DMS114 treated with DMSO at 0.1 percent for 48 hours (cell line): ENCODE measurements at regions not wholly inside any gene's neighbourhood (a gene's known extent, or its start where the extent isn't known, plus 50 kb on each side); places are given as distances from the start of the nearest gene placed in this dataset.

ENCODE experiments used
- DNase-seq: peaks from one replicate; lab custom pipeline; 2025; ENCODE audit not compliant: unreplicated experiment; lab: John Stamatoyannopoulos, UW

DNA sequence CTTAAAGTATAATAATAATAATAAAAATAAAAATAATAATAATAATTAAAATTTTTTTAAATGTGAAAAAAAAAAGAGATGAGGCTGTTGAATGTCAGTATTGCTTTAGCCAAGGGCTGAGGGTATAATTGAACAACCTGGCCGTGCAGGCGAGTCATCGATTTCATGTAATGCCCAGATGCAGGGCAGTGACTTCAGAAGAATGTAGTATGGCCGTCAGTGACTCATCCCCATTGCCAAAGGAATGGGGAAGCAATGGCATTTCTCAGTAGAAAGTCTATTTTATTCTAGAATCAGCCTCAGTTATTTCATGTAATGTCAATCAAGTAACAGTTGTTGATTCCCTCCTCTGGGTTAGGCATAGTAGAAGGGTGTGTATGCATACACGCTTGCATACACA lies 516.4 kb downstream of the GLRX3 start:
- DNase-seq: no peak

DNA sequence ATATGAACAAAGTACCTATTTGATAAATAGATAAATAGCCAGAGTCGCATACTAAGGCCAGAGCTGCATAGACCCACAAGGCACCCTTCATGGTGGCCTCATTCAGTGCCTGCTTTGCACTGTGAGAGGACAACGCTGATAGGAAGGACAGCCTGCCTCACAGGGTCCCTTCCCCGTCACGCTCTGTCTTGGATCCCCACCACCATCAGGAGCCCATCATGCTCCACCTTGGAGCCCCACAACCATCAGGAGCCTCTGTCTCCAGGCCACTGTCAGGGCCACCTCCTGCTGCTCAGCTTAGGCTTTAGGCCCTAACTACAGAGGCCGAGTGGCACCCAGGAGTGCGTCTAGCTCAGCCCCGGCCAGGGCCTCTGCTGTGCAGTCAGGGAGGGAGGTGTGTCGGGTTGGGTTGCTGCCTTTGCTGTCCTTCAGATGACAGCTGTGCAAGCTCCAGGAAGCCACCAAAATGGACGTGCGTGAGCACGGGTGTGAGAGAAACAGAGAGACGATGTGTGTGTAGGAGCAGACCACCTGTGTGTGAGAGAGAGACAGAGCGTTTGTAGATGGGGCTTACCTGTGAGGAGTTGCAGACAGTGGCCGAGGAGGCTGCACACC lies 516.9 kb downstream of the GLRX3 start:
- DNase-seq: no peak

DNA sequence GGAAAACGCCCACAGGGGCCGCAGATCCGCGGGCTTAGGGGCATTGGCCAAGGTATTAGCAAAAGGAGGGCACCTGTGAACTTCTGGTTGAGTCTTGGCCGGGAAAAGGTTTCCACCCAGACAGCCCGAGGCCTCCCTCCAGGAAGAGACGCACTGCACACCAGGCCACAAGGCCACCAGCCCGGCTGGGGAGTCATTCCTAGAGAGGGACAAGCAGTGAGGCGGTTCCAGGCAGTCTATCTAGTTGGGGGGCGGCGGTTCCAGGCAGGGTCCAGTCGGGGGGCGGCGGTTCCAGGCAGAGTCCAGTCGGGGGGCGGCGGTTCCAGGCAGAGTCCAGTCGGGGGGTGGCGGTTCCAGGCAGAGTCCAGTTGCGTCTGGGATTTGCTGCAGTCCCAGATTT lies 518.5 kb downstream of the GLRX3 start:
- DNase-seq: no peak

DNA sequence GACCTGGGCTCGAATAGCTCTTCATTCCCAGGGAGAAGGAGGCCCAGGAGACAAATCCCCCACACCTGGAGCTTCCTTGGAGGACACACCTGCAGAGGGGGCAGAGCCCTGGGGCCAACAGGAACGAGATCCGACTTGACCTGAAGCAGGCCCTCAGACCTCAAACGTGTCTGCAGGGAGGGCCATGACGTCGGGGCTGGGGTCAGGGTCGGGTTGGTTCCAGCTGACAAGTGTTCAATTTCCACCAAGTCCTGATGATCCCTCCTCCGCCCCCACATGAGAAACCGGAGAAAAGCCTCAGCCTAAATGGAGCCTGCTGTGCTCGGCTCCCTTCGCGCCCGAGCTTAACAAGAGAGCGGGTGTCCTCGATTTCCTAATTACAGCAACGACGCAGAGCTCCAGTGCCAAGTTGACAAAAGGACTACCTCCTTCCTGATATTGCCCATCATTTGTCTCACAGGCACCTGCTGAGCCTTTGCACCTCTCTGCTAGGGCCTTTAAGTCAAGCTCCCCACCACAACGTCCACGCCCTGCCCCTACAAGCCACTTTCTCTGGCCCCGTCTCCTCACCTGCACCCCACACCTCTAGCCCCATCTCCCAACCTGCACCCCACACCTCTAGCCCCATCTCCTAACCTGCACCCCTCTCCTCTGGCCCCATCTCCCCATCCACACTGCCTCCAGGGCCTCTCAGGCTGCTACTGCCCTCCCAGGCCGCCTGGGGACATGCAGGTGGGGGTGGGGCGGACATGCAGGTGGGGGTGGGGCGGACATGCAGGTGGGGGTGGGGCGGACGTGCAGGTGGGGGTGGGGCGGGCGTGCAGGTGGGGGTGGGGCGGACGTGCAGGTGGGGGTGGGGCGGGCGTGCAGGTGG lies 519.4 kb downstream of the GLRX3 start:
- DNase-seq: no peak

DNA sequence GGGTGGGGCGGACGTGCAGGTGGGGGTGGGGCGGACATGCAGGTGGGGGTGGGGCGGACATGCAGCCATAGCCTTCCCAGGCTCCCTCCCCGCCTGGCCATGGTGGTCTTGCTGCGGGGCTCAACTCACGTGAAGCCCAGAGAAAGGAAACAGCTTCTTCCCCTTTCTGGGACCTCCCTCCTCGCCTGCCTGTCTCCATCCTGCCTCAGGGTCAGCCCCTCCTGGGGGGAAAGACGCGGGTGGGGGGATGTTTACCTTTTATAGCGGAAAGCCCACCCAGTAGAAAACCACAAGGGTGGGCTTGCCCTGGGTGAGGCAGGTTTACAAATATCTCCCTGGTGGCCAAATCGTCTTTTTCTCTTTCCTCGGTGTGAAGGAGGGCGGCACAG lies 520.0 kb downstream of the GLRX3 start:
- DNase-seq: no peak

DNA sequence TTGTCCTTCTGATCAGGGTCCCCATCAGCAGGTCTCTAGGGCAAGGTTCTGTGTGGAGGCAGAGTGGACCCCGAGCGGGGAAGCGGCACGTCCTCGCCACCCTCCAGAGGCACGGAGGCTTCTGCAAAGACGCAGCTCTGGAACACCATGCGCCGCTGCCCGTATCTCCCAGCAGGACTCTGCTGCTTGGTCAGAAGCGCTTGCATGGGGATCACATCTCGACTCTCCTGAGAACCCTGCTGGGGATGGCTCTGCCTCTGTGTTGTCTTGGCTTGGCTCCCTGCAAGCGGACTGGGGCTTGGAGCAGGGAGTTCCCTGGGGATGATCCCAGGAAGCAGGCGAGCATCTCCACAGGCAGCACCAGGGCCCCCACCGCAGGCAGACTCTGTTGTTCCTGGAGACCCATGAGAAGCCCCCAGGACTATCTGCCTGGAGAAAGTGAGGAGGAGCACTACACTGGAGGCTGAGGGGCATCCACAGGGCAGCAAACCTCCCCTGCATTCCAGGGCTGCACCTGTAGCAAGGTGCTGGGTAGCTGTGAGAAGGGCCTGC lies 520.5 kb downstream of the GLRX3 start:
- no peak for DNase-seq

DNA sequence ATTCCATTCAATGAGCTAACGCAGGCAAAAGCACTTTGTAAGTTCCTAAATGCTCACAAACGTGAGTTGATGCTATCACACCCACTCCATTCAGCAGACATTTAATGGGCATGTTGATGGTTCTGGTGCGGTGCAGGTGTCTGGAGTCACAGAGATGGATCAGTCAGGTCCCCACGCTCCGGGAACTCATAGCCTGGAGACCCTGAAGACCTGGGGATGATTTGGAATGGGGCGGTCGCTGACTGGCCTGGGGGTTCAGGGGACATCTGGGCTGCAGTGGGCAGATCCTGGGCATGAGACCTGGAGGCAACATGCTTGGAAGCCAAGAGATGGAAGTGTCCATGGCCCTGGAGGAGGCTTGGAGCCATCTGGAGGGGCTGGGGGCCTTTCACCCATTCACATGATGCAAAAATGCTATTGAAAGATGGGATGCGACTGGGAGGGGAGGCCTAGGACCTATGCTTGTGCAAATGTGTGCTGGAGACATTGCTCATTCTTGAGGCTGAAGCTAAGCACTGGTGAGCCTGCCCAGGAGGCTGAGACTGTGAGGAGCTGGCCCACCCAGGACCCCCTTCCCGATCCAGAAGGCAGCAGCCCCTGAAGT lies 522.6 kb downstream of the GLRX3 start:
- no peak for DNase-seq

DNA sequence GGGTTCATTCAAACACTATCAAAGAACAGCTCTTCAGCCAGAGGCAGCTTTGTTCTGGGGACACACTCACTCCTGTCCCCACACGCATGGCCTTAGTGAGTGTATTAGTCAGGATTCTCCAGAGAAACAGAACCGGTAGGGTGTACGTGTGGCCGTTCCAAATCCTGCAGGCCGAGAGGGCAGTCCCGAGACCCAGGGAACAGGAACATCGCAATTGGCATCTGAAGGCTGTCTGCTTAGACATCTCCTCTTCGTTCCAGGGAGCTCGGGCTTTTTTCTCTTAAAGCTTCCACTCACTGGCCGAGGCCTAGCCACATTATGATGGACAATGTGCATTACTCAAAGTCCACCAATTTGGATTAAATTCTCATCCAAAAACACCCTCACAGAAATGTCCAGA lies 523.3 kb downstream of the GLRX3 start:
- no peak for DNase-seq

DNA sequence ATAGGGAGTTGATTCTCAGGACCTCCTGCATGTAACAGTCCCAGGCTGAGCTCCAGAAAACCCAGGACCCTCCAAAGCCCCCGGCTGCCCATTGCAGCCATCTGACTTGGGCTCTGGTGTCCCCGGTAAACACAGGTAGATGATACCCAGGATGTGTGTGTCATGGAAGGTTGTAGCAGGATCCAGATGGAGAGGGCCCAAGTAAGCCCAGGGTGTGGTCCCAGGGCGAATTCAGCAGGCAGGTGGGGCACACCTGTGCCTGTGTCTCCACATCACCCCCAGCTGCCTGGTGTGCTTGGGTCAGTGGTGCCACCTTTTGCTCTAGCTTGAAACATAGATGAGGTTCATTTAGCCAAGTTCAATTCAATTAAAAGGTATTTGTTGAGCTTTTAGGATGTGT lies 524.1 kb downstream of the GLRX3 start:
- no peak for DNase-seq

DNA sequence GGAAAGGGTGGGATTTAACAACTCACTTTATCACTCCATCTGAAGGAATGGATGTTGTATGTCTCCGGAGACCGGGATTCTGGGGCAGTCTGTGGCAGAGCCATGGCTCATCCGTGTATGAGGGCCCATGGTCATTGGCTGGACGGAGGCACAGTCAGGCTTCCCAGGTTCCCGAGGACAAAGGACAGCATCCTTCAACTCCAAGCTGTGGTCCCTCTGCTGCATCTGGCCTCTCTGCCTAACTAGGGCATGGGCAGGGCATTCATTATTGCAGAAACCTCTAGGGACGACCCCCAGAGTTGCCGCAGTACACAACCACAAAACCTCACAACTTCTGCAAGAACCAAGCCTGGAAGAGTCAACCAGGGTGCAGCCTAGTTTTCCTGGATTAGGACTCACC lies 525.2 kb downstream of the GLRX3 start:
- no peak for DNase-seq

DNA sequence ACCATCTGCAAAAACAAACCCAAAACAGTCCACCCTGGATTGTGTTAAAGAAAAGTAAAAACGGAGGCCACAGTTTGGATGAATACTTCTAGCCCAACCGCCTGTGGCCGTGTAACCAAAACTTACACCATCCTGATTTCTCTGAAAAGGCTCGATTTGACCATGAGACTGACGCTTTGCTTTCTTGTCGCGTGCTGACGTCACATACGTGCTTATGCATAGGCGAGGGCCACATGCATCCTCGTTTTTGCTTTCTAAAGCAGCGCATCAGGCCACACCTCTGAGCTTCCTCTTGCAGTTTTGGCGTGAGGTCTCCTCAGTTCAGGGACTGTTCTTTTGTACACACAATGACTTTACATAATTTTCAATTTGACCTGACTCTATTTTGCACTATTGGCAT lies 526.6 kb downstream of the GLRX3 start:
- no peak for DNase-seq

DNA sequence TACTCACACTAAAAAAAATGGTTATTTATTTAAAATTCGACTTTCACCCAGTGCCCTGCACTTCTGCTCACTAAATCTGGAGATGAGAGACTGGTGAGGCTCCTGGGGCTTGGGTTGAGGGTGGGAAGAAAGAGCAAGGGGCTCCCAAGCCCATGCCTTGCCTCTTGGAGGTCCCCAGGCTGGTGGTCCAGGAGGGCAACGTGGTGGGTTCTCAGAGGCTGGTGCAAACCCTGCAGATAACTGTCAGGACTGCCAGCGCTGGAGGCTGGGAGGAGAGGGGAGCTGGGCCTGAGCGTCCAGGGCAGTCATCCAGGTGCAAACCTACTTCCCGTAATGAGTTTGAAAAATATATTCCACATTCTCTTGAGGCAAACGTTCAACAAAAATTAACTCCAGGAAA lies 528.3 kb downstream of the GLRX3 start:
- DNase-seq: no peak

DNA sequence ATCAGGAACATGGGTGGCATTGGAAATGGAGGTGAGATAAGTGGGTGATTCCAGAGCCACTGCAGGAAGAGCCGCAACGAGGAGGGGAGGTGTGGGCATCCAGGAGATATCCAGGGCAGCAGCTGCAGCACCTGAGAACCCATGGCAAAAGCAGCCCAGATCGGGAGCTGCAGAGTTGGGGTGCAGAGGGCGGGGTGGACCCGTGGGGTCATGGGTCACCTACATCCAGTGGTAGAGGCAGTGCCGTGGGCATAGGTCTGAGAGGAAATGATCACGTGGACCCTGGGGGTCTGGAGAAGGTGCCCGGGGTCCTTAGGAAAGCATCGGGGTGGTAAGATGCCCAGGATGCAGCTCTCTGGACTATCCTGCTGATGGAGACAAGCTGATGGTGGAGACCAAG lies 530.0 kb downstream of the GLRX3 start:
- DNase-seq: no peak

DNA sequence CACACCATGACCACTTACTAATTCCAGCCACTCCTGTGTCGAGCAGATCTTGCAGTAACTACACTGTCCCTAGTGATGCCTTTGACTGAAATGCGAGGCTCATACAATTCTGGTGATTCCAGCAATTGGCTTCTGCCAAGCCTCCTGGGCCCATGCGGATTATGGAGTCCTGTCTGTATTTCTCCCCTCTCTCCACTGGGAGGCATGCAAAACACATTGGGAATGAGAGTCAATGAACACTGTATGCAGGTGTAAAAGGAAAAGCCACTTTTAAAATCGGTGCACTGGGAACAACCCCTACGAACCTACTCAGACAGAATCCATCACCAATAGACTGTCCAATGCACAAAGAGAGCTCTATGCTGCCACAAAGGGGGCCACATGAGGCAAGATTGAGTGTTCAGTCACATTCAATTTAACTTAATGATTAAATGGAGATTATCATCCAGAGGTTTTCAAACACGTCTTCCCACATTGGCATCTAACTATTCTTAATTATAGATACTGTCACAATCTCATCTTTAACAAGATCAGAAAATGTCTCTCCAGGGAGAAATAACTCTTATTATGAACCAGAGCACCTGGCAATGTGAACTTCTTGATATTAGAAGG lies 550.6 kb downstream of the GLRX3 start:
- peak; percentile 46 for DNase-seq

DNA sequence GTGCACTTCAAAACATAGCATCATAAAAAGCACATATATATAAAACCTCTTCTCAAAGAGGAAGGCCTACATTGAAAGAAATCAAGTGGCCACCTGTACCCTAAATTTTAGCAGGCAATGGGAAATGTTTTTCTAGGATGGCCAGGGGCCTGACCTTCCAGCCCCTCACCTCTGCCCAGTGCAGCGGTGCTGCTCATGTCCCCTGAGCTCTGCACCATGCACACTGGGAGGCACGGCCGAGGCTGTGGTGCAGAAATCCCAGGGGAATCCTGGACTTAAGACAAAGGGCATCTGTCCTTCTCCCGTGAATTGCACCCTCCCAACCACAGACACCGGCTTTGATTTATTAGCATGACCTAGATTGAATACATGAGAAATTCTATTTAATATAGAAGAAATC lies 551.4 kb downstream of the GLRX3 start:
- no peak for DNase-seq

DNA sequence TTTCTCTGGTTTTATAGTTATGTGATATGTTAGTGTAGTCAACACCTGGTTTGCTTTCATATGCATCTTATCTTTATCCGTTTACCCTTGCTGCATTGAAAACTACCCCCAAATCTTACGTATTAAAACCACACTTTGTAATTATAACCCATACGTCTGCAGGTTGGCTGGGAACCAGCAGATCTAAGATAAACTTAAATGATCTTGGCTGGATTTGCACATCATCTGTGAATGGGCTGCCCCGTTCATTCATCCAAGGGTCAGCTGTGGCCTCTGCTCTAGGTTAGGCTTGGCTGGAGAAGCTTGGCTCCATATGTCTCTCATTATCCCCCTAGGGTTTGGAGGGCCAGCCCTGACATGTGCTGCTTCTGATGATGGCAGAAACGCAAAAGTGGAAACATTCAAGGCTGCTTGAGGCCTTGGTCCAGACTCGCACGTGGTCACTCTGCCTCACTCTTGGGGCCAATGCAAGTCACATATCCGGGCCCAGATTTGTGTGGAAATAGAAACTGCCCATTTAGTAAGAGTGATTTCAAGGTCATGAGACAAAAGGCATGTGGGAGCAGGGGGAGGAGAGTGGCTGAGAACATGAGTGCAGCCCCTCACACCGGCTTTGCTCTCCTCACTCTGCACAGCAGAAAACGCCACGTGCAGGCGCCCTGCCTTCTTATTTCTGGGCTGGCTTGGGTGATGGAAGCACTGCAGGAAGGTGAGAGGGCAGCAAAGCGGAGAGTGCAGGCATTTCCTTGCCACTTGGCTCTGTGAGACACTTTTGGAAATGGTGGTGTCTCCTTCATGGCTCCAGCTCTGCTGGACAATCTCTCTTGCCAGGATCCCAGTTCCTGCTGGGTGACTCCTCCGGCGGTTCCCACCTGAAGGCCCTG lies 553.8 kb downstream of the GLRX3 start:
- no peak for DNase-seq

DNA sequence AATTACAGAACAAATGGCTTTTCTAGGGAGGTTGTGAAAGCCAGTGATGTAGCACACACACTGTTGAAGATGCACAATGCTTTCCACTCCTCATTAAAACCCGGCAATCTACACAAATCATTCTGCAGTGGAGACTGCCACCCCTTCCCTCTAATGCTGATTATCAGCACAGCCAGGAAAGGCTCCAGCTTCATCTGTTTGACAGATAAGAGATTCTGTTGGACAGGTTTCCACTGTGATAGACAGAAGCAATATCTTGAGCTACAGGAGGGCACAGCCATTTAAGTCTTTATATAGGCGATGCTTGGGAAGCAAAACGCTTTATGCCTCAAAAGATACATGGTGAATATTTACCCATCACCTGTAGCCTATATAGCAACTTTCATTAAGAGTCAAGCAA lies 555.6 kb downstream of the GLRX3 start:
- no peak for DNase-seq

DNA sequence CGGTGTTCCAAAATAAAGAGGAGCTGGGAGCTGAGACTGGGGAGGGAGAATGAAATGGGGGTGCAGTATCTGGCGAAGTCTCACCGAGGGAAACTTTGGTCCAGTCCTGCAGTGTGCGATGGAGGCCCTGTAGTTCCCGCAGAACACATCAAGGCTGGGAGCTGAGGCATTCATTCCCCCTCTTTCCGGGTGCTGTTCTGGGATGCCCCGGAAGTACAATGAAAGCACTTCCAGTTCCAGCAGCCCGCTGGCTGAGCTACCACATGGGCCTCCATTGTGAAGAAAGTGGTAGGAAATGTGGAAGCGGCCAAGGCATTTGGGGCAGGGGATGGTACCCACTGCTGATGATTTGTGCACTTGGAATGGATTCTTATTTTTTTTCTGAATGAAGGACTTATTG lies 560.7 kb downstream of the GLRX3 start:
- DNase-seq: no peak

DNA sequence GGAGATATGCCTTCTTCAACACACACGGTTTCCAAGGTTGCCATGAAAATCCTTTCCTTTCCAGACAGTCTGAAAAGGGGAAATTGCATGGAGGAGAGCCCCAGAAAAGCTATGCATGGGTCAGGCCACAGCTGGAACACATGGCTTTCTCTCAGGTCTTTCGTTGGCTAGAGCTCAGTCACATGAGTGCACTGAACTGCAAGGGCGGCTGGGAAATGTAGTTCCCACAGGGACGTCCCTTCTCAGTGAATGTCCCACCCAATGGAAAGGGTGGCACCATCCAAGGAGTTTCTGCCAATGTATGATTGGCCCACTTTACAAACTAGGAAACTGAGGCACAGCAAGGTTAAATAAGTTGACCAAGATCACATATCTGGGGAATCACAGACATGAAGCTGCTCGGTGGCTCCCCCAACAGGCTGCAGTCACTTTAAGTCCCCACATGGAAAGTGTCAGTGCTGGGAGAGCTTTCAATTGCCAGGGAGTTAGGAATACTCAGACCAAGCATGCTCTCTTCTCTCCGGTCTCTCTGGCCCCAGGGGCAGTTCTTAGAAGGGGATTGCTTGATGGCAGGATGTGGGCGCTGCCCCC lies 571.3 kb downstream of the GLRX3 start:
- no peak for DNase-seq

DNA sequence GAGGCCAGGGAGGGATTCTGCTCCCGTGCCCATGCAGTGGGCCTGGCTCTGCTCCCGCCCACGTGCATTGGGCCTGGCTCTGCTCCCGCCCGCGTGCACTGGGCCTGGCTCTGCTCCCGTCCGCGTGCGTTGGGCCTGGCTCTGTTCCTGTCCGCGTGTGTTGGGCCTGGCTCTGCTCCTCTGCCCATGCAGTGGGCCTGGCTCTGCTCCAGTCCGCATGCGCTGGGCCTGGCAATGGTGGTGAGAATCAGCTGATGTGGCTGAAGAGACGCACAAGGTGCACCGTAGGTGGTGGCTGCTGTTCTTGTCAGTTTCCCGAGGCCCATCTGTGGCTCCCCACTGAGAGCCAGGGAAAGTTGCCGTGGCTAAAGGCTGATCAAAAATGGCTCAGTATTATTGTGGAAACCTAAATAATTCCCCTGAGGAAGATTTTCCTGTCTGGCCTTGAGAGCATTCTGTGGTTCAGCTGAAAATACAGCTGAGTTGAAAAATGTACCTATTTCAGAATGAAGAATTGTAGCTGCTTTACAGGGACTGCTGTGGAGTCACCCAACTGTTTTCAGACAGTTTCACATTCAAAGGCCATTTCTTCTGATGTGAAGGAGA lies 572.4 kb downstream of the GLRX3 start:
- no peak for DNase-seq
